Body of pancreas (tissue), 4 donors: ENCODE measurements at regions not wholly inside any gene's neighbourhood (a gene's known extent, or its start where the extent isn't known, plus 50 kb on each side); places are given as distances from the start of the nearest gene placed in this dataset.

Source experiments
- CTCF ChIP-seq, 7 experiments: fragments of 450-650 bp in 4 of 7; fragments of 200-600 bp in 3 of 7; sonication (generic) in 3 of 7; IDR thresholded peaks; one replicate each; pipeline ENCODE4 v1.5.1; 2016 to 2019; ENCODE audit warnings: antibody characterized with exemption in 7 of 7
- POLR2A ChIP-seq, 3 donors: fragments of 450-650 bp; IDR thresholded peaks; one replicate each; pipeline ENCODE4 v1.6.1; 2016; ENCODE audit warnings: antibody characterized with exemption in 3 of 3, mild to moderate bottlenecking in 2 of 3

DNA sequence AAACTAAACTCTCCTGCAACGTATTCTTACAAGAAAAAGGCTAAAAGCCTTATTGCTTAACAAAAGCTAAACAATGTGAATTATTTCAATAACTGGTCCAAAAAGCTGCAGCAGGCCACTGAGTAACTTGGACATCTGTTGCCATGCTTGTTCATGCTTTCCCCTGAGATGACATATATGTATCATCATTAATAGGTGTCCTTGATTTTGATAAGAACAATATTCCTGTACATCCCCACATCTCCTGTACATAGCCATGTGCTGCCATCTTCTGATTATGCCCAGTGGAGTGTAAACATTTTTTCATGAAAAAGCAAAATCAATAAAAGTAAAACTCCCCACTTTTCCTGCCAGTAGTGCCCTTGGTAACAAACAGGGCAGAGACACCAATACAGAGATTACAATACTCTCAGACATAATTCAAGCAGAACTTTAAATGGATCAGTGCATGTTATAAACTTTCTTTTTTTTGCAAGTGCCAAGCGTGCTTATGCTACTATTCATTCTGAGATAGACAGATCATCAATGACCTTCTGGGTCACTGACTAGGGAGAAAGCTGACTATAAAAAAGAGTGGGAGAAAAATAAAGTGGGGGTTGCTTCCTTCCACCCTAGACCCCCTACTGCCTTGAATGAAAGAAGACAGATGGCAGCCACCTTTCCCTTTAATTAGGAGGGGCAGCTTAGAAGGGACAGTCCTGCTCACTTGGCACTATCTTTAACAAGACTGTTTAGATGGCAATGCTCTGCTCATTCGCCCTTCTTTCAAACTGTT lies 205.5 kb upstream of the KLF14 start:
- TF ChIP-seq CTCF (IDR thresholded peaks at IDR 0.05) (no peak), POLR2A (IDR thresholded peaks at IDR 0.05) (no peak)
